GM12892 (cell line): ENCODE measurements at regions not wholly inside any gene's neighbourhood (a gene's known extent, or its start where the extent isn't known, plus 50 kb on each side); places are given as distances from the start of the nearest gene placed in this dataset.
"Not testable (repeated sequence)": the region's sequence is repeated elsewhere in the genome, so short reads cannot be mapped to it uniquely, and the experiment has no call there.

Source experiments
- DNase-seq: peaks from one replicate; pipeline ENCODE4 v3.0.0; 2011; ENCODE audit not compliant: insufficient read length
- FAIRE-seq: peaks from 2 replicates; lab custom pipeline; 2011; peaks lifted over from hg19 to GRCh38; lab: Jason Lieb, UNC
- POLR2A ChIP-seq: IDR thresholded peaks from 2 replicates; pipeline ENCODE4 v1.6.1; 2011; ENCODE audit warnings: low read depth, low read length, control low read depth
- POLR2AphosphoS5 ChIP-seq: IDR thresholded peaks from 2 replicates; pipeline ENCODE4 v1.6.1; 2011; ENCODE audit warnings: low read depth, low read length, control low read depth
- TAF1 ChIP-seq: IDR thresholded peaks from 2 replicates; pipeline ENCODE4 v1.6.1; 2011; ENCODE audit warnings: low read depth, mild to moderate bottlenecking, control low read depth, low read length, borderline replicate concordance

GRCh38 chr2:13682540-13683272 is 949.8 kb upstream of the LRATD1 start:
- DNase-seq, result no peak
- no peak for FAIRE-seq
- TF ChIP-seq TAF1, result no peak
- TF ChIP-seq POLR2A, result no peak
- TF ChIP-seq POLR2AphosphoS5, result no peak

- DNase-seq, result no peak
- TF ChIP-seq TAF1 (no peak), POLR2AphosphoS5 (no peak), POLR2A (no peak)
- no peak for FAIRE-seq
These were observed 946.3 kb upstream of the LRATD1 start for GRCh38 chr2:13686262-13686661.

GRCh38 chr2:13694673-13695072 is 937.8 kb upstream of the LRATD1 start:
- FAIRE-seq (no peak), DNase-seq (no peak)
- TF ChIP-seq POLR2AphosphoS5, result no peak
- no peak for TF ChIP-seq TAF1
- no peak for TF ChIP-seq POLR2A

GRCh38 chr2:13696601-13697000 is 935.9 kb upstream of the LRATD1 start:
- FAIRE-seq (no peak), DNase-seq (no peak)
- no peak for TF ChIP-seq POLR2A
- TF ChIP-seq POLR2AphosphoS5, result no peak
- TF ChIP-seq TAF1, result no peak

GRCh38 chr2:13698847-13699246 is 933.7 kb upstream of the LRATD1 start:
- DNase-seq (no peak), FAIRE-seq (no peak)
- no peak for TF ChIP-seq TAF1
- TF ChIP-seq POLR2A, result no peak

- DNase-seq, FAIRE-seq: not testable (repeated sequence)
These were observed 932.6 kb upstream of the LRATD1 start for GRCh38 chr2:13699939-13700338.

- DNase-seq, result no peak
- FAIRE-seq, result no peak
- TF ChIP-seq TAF1 (no peak), POLR2A (no peak), POLR2AphosphoS5 (no peak)
These were observed 921.4 kb upstream of the LRATD1 start for GRCh38 chr2:13711154-13711553.

- DNase-seq (no peak), FAIRE-seq (no peak)
- TF ChIP-seq POLR2AphosphoS5, result no peak
- TF ChIP-seq POLR2A, result no peak
- no peak for TF ChIP-seq TAF1
These were observed 918.1 kb upstream of the LRATD1 start for GRCh38 chr2:13714466-13714865.

- DNase-seq (no peak), FAIRE-seq (no peak)
- no peak for TF ChIP-seq POLR2AphosphoS5
- no peak for TF ChIP-seq TAF1
- no peak for TF ChIP-seq POLR2A
These were observed 906.6 kb upstream of the LRATD1 start for GRCh38 chr2:13725945-13726344.

GRCh38 chr2:13745330-13745729 is 887.2 kb upstream of the LRATD1 start:
- FAIRE-seq (no peak), DNase-seq (no peak)
- TF ChIP-seq TAF1, result no peak
- no peak for TF ChIP-seq POLR2AphosphoS5
- TF ChIP-seq POLR2A, result no peak

- DNase-seq, result no peak
- no peak for TF ChIP-seq POLR2AphosphoS5
- TF ChIP-seq POLR2A, result no peak
- TF ChIP-seq TAF1, result no peak
- no peak for FAIRE-seq
These were observed 880.6 kb upstream of the LRATD1 start for GRCh38 chr2:13751955-13752354.

- DNase-seq (no peak), FAIRE-seq (no peak)
- TF ChIP-seq POLR2A (no peak), TAF1 (no peak), POLR2AphosphoS5 (no peak)
These were observed 874.1 kb upstream of the LRATD1 start for GRCh38 chr2:13758412-13758811.

- TF ChIP-seq POLR2A, result no peak
- TF ChIP-seq TAF1, result no peak
- no peak for TF ChIP-seq POLR2AphosphoS5
- DNase-seq, result no peak
- FAIRE-seq, result no peak
These were observed 864.2 kb upstream of the LRATD1 start for GRCh38 chr2:13768274-13768673.

GRCh38 chr2:13770279-13770678 is 862.2 kb upstream of the LRATD1 start:
- TF ChIP-seq POLR2AphosphoS5 (no peak), TAF1 (no peak), POLR2A (no peak)
- DNase-seq (no peak), FAIRE-seq (no peak)
